Mesendoderm (in vitro differentiated cells): ENCODE measurements at regions not wholly inside any gene's neighbourhood (a gene's known extent, or its start where the extent isn't known, plus 50 kb on each side); places are given as distances from the start of the nearest gene placed in this dataset.
"Not testable (repeated sequence)": the region's sequence is repeated elsewhere in the genome, so short reads cannot be mapped to it uniquely, and the experiment has no call there.

Experiments used
- DNase-seq: peaks from one replicate; pipeline ENCODE4 v3.0.0; 2013
- H2AK5ac ChIP-seq: 2 replicates; pipeline ENCODE4 v1.6.1; 2013; ENCODE audit warnings: low read length, inconsistent platforms
- H2BK120ac ChIP-seq: 2 replicates; pipeline ENCODE4 v1.6.1; 2013; ENCODE audit warnings: low read depth, mild to moderate bottlenecking, low read length, moderate library complexity, mixed read lengths
- H2BK15ac ChIP-seq: replicated peaks from 2 replicates; pipeline ENCODE4 v1.6.1; 2013; ENCODE audit warnings: low read depth, mild to moderate bottlenecking, moderate library complexity
- H2BK5ac ChIP-seq: 2 replicates; pipeline ENCODE4 v1.6.1; 2013; ENCODE audit warnings: low read length, inconsistent platforms
- H3K18ac ChIP-seq: 2 replicates; pipeline ENCODE4 v1.6.1; 2013; ENCODE audit warnings: mild to moderate bottlenecking, low read length, mixed read lengths
- H3K23ac ChIP-seq: one replicate; pipeline ENCODE4 v1.6.1; 2013; ENCODE audit warnings: low read length
- H3K27ac ChIP-seq: 2 replicates; pipeline ENCODE4 v1.5.1; 2013; ENCODE audit warnings: low read depth, mild to moderate bottlenecking, inconsistent platforms, low read length, moderate library complexity
- H3K27me3 ChIP-seq: 2 replicates; pipeline ENCODE4 v1.6.1; 2013; ENCODE audit warnings: low read length, control low read depth, mild to moderate bottlenecking, inconsistent platforms; ENCODE audit not compliant: insufficient read depth, poor library complexity
- H3K36me3 ChIP-seq: 2 replicates; pipeline ENCODE4 v1.6.1; 2013; ENCODE audit warnings: low read length, inconsistent platforms; ENCODE audit not compliant: control insufficient read depth, insufficient read depth
- H3K4ac ChIP-seq: one replicate; pipeline ENCODE4 v1.6.1; 2013; ENCODE audit warnings: low read depth, mild to moderate bottlenecking, low read length, moderate library complexity
- H3K4me1 ChIP-seq: 2 replicates; pipeline ENCODE4 v1.6.1; 2013; ENCODE audit warnings: low read depth, low read length, inconsistent platforms; ENCODE audit not compliant: control insufficient read depth
- H3K4me2 ChIP-seq: 2 replicates; pipeline ENCODE4 v1.6.1; 2013; ENCODE audit warnings: low read length
- H3K4me3 ChIP-seq: 2 replicates; pipeline ENCODE4 v1.5.1; 2013; ENCODE audit warnings: mild to moderate bottlenecking, low read length
- H3K56ac ChIP-seq: one replicate; pipeline ENCODE4 v1.6.1; 2013; ENCODE audit warnings: low read length
- H3K79me1 ChIP-seq: 2 replicates; pipeline ENCODE4 v1.6.1; 2013; ENCODE audit warnings: low read length, inconsistent platforms
- H3K79me2 ChIP-seq: 2 replicates; pipeline ENCODE4 v1.6.1; 2013; ENCODE audit warnings: mild to moderate bottlenecking, low read length; ENCODE audit not compliant: control insufficient read depth, insufficient read depth
- H3K9ac ChIP-seq: 2 replicates; pipeline ENCODE4 v1.6.1; 2013; ENCODE audit warnings: low read length, inconsistent platforms
- H4K5ac ChIP-seq: one replicate; pipeline ENCODE4 v1.6.1; 2013; ENCODE audit warnings: low read length
- H4K8ac ChIP-seq: one replicate; pipeline ENCODE4 v1.6.1; 2013; ENCODE audit warnings: low read depth, mild to moderate bottlenecking, control low read depth, low read length, moderate library complexity
- WGBS: extraction: QIAGEN DNeasy Blood & Tissue Kit; methylation state at CpG from one replicate; pipeline ENCODE4 v1.1.7; 2013; ENCODE audit warnings: low lambda C conversion rate, missing lambda C conversion rate; ENCODE audit not compliant: insufficient coverage; ENCODE audit errors: extremely low coverage; 5-methylcytosine and 5-hydroxymethylcytosine counted together

GRCh38 chr1:57530911-57531260, 107.0 kb upstream of the DAB1 start:
- peak; percentile 89 for DNase-seq
- not testable (repeated sequence) for H3K23ac ChIP-seq, H2AK5ac ChIP-seq, H3K27me3 ChIP-seq, H3K4me2 ChIP-seq, H3K4me3 ChIP-seq, H4K8ac ChIP-seq, H3K79me1 ChIP-seq, H3K36me3 ChIP-seq, H3K27ac ChIP-seq, H3K4ac ChIP-seq, H3K79me2 ChIP-seq, H2BK15ac ChIP-seq, H3K9ac ChIP-seq, H3K4me1 ChIP-seq, H4K5ac ChIP-seq
- Histone ChIP-seq H2BK120ac (peak overlapping the region; percentile 36), H3K56ac (peak overlapping the region; percentile 4), H2BK5ac (peak overlapping the region; percentile 57), H3K18ac (peak overlapping the region; percentile 64)
- no CpG with 5 or more reads among the region's 2 CpGs for WGBS

- Histone ChIP-seq H2BK5ac (peak overlapping the region; percentile 57), H3K27ac (no peak overlapping the region), H3K4me2 (no peak overlapping the region), H2AK5ac (no peak overlapping the region), H3K4me1 (peaks cover 3% of the 10 kb centered on the region), H3K4me3 (no peak overlapping the region), H3K18ac (peak overlapping the region; percentile 64), H3K27me3 (no peaks in the 10 kb centered on the region), H3K36me3 (no peaks in the 10 kb centered on the region), H4K8ac (no peak overlapping the region), H3K4ac (no peak overlapping the region), H3K23ac (no peak overlapping the region), H2BK15ac (peak overlapping the region; percentile 36), H3K9ac (no peak overlapping the region), H3K79me2 (no peaks in the 10 kb centered on the region), H2BK120ac (peak overlapping the region; percentile 36), H4K5ac (no peak overlapping the region), H3K56ac (peak overlapping the region; percentile 4), H3K79me1 (no peaks in the 10 kb centered on the region)
- no CpG with 5 or more reads among the region's 3 CpGs for WGBS
- DNase-seq: no peak
Observed at GRCh38 chr1:57530206-57530910, 106.5 kb upstream of the DAB1 start.

GRCh38 chr1:57522575-57522974, 98.7 kb upstream of the DAB1 start:
- Histone ChIP-seq H3K4me3 (no peak overlapping the region), H3K36me3 (no peaks in the 10 kb centered on the region), H3K23ac (no peak overlapping the region), H3K4me1 (peaks cover 6% of the 10 kb centered on the region), H2AK5ac (no peak overlapping the region), H3K9ac (no peak overlapping the region), H3K4me2 (no peak overlapping the region), H2BK120ac (no peak overlapping the region), H3K79me2 (no peaks in the 10 kb centered on the region), H4K8ac (no peak overlapping the region), H3K27ac (no peak overlapping the region), H2BK5ac (no peak overlapping the region), H3K18ac (peak overlapping the region; percentile 61), H2BK15ac (peak overlapping the region; percentile 2), H3K4ac (no peak overlapping the region), H3K79me1 (no peaks in the 10 kb centered on the region), H3K27me3 (no peaks in the 10 kb centered on the region), H4K5ac (no peak overlapping the region), H3K56ac (no peak overlapping the region)
- DNase-seq: no peak
- no CpG with 5 or more reads among the region's 3 CpGs for WGBS

GRCh38 chr1:57520743-57521515, 97.1 kb upstream of the DAB1 start:
- Histone ChIP-seq H3K4ac (no peak overlapping the region), H2BK120ac (no peak overlapping the region), H3K18ac (peak overlapping the region; percentile 57), H3K4me2 (no peak overlapping the region), H3K4me1 (peaks cover 8% of the 10 kb centered on the region), H2AK5ac (no peak overlapping the region), H2BK15ac (no peak overlapping the region), H3K9ac (no peak overlapping the region), H3K56ac (peak overlapping the region; percentile 10), H4K8ac (no peak overlapping the region), H3K79me1 (no peaks in the 10 kb centered on the region), H3K23ac (no peak overlapping the region), H3K79me2 (no peaks in the 10 kb centered on the region), H3K27me3 (no peaks in the 10 kb centered on the region), H4K5ac (no peak overlapping the region), H3K4me3 (no peak overlapping the region), H2BK5ac (no peak overlapping the region), H3K27ac (no peak overlapping the region), H3K36me3 (no peaks in the 10 kb centered on the region)
- no CpG with 5 or more reads among the region's 5 CpGs for WGBS
- DNase-seq: peak; percentile 22

- no peak overlapping the region for H2AK5ac ChIP-seq
- no CpG with 5 or more reads among the region's 3 CpGs for WGBS
Observed at GRCh38 chr1:57518496-57518895, 94.6 kb upstream of the DAB1 start.

More at GRCh38 chr1:57518496-57518895, 94.6 kb upstream of the DAB1 start:
- Histone ChIP-seq H4K8ac (no peak overlapping the region), H3K27me3 (no peaks in the 10 kb centered on the region), H3K27ac (no peak overlapping the region), H3K18ac (peak overlapping the region; percentile 69), H3K79me2 (no peaks in the 10 kb centered on the region), H4K5ac (no peak overlapping the region), H2BK120ac (no peak overlapping the region), H2BK5ac (no peak overlapping the region), H3K23ac (no peak overlapping the region), H2BK15ac (no peak overlapping the region), H3K9ac (no peak overlapping the region), H3K79me1 (no peaks in the 10 kb centered on the region), H3K4me2 (no peak overlapping the region), H3K4ac (no peak overlapping the region), H3K4me3 (no peak overlapping the region), H3K4me1 (peaks cover 8% of the 10 kb centered on the region), H3K36me3 (no peaks in the 10 kb centered on the region), H3K56ac (no peak overlapping the region)
- peak; percentile 66 for DNase-seq
